HL-60 (cell line): ENCODE measurements at regions not wholly inside any gene's neighbourhood (a gene's known extent, or its start where the extent isn't known, plus 50 kb on each side); places are given as distances from the start of the nearest gene placed in this dataset.

Experiments
- DNase-seq, 2 experiments: peaks; one replicate each; pipeline ENCODE4 v3.0.0-alpha.2; 2010 to 2020; ENCODE audit warnings: low read depth in 1 of 2, low spot score in 1 of 2
- H3K27ac ChIP-seq: fragments of 250-450 bp; sonication (Bioruptor Pico); replicated peaks from 2 replicates; pipeline ENCODE4 v1.5.1; 2020; ENCODE audit warnings: mild to moderate bottlenecking, moderate library complexity
- H3K27me3 ChIP-seq: fragments of 250-450 bp; sonication (Bioruptor Pico); 2 replicates; pipeline ENCODE4 v1.5.1; 2021; ENCODE audit warnings: mild to moderate bottlenecking, moderate library complexity; ENCODE audit not compliant: insufficient read depth, poor library complexity, severe bottlenecking
- H3K4me3 ChIP-seq: replicated peaks from 2 replicates; pipeline ENCODE4 v1.5.1; 2011; ENCODE audit warnings: mild to moderate bottlenecking, control low read depth, low read length; ENCODE audit not compliant: insufficient read depth
- GABPA ChIP-seq: IDR thresholded peaks from 2 replicates; pipeline ENCODE4 v1.6.1; 2012; ENCODE audit warnings: low read depth
- POLR2AphosphoS5 ChIP-seq: IDR thresholded peaks from 2 replicates; pipeline ENCODE4 v1.6.1; 2012; ENCODE audit warnings: low read depth
- SPI1 ChIP-seq: IDR thresholded peaks from 2 replicates; pipeline ENCODE4 v1.6.1; 2012; ENCODE audit warnings: low read depth, mild to moderate bottlenecking, borderline replicate concordance
- TF ChIP-seq, protein P1 (sequence below): IDR thresholded peaks from one replicate; pipeline ENCODE4 v1.5.1; 2011; ENCODE audit warnings: low read length, control low read depth, inconsistent platforms; ENCODE audit not compliant: insufficient read depth
- TF ChIP-seq, protein P2 (sequence below): IDR thresholded peaks from 2 replicates; pipeline ENCODE4 v1.6.1; 2012; ENCODE audit warnings: low read depth; ENCODE audit not compliant: insufficient replicate concordance

DNA sequence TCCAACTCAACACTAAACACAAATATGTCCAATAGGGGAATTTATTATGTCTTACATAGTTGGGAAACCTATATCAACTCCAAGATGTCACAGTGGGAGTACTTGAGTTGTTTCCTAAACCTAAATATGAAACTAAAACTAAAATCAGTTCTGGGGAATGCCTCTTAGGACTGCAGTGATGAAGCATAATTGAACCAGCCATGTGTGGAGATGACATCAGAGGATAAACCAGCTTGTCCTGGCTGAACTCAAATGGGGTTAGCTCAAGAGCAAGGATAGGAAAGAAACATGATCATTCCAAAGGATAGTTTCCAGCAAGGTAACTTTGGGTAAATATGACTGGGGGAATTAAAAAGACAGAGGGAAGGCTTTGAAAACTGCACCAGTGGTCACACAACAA, 88.9 kb upstream of the PLPPR1 start:
- DNase-seq = no peak
- TF ChIP-seq, protein P1, sequence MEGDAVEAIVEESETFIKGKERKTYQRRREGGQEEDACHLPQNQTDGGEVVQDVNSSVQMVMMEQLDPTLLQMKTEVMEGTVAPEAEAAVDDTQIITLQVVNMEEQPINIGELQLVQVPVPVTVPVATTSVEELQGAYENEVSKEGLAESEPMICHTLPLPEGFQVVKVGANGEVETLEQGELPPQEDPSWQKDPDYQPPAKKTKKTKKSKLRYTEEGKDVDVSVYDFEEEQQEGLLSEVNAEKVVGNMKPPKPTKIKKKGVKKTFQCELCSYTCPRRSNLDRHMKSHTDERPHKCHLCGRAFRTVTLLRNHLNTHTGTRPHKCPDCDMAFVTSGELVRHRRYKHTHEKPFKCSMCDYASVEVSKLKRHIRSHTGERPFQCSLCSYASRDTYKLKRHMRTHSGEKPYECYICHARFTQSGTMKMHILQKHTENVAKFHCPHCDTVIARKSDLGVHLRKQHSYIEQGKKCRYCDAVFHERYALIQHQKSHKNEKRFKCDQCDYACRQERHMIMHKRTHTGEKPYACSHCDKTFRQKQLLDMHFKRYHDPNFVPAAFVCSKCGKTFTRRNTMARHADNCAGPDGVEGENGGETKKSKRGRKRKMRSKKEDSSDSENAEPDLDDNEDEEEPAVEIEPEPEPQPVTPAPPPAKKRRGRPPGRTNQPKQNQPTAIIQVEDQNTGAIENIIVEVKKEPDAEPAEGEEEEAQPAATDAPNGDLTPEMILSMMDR = no peak
- TF ChIP-seq, protein P2, sequence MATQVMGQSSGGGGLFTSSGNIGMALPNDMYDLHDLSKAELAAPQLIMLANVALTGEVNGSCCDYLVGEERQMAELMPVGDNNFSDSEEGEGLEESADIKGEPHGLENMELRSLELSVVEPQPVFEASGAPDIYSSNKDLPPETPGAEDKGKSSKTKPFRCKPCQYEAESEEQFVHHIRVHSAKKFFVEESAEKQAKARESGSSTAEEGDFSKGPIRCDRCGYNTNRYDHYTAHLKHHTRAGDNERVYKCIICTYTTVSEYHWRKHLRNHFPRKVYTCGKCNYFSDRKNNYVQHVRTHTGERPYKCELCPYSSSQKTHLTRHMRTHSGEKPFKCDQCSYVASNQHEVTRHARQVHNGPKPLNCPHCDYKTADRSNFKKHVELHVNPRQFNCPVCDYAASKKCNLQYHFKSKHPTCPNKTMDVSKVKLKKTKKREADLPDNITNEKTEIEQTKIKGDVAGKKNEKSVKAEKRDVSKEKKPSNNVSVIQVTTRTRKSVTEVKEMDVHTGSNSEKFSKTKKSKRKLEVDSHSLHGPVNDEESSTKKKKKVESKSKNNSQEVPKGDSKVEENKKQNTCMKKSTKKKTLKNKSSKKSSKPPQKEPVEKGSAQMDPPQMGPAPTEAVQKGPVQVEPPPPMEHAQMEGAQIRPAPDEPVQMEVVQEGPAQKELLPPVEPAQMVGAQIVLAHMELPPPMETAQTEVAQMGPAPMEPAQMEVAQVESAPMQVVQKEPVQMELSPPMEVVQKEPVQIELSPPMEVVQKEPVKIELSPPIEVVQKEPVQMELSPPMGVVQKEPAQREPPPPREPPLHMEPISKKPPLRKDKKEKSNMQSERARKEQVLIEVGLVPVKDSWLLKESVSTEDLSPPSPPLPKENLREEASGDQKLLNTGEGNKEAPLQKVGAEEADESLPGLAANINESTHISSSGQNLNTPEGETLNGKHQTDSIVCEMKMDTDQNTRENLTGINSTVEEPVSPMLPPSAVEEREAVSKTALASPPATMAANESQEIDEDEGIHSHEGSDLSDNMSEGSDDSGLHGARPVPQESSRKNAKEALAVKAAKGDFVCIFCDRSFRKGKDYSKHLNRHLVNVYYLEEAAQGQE = no peak
- TF ChIP-seq GABPA (no peak), POLR2AphosphoS5 (no peak), SPI1 (no peak)
- Histone ChIP-seq H3K4me3 (no peak overlapping the region), H3K27ac (no peak overlapping the region), H3K27me3 (no peaks in the 10 kb centered on the region)

DNA sequence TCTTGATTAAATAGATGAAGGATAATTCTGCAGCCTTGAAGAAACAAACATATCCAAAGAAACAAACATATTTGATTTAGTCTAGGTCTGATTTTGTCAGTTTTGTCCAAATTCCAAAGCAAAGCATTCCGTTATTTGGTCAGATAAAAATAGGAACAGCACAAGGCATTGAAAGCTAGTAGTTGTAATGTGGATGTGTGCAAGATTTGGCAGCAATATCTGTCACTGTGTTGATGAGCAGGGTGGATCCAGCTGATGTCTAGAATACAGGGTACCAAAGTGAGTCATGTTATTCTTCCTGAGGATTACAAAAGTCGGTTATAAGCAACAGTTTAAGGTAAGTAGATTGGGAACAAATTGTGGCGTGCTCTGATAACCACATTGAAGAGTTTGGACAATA, 69.3 kb upstream of the PLPPR1 start:
- Histone ChIP-seq H3K4me3 (no peak overlapping the region), H3K27me3 (no peaks in the 10 kb centered on the region), H3K27ac (no peak overlapping the region)
- TF ChIP-seq, protein P1 = no peak
- TF ChIP-seq, protein P2 = no peak
- TF ChIP-seq SPI1 = no peak
- TF ChIP-seq POLR2AphosphoS5 = no peak
- TF ChIP-seq GABPA = no peak
- DNase-seq = no peak
